H1 (cell line): ENCODE measurements at regions not wholly inside any gene's neighbourhood (a gene's known extent, or its start where the extent isn't known, plus 50 kb on each side); places are given as distances from the start of the nearest gene placed in this dataset.

Experiments
- CEBPB ChIP-seq: IDR thresholded peaks from 2 replicates; pipeline ENCODE4 v1.6.1; 2012; ENCODE audit warnings: low read depth, low read length
- CHD1 ChIP-seq: IDR thresholded peaks from 2 replicates; pipeline ENCODE4 v1.6.1; 2012; ENCODE audit warnings: low read depth, low read length, improper control_type of control experiment
- CTCF ChIP-seq, 3 experiments: IDR thresholded peaks; 1 replicate in 2 of 3; 2 replicates in 1 of 3; pipeline versions ENCODE4 v1.5.1 to v1.6.1; 2011; ENCODE audit warnings: low read length in 3 of 3, mild to moderate bottlenecking in 3 of 3, inconsistent platforms in 2 of 3, low read depth in 1 of 3, moderate library complexity in 1 of 3; ENCODE audit not compliant: insufficient read depth in 1 of 3; ENCODE audit errors: control extremely low read depth in 1 of 3
- RBBP5 ChIP-seq: IDR thresholded peaks from 2 replicates; pipeline ENCODE4 v1.7.1; 2012; ENCODE audit warnings: low read depth, mild to moderate bottlenecking, inconsistent platforms, low read length, moderate library complexity, borderline replicate concordance
- SAP30 ChIP-seq: fragments of 300-600 bp; sonication (generic); IDR thresholded peaks from 2 replicates; pipeline ENCODE4 v1.7.1; 2012; ENCODE audit warnings: low read length, moderate library complexity, mild to moderate bottlenecking, inconsistent platforms; ENCODE audit not compliant: insufficient read depth, insufficient replicate concordance
- USF2 ChIP-seq: IDR thresholded peaks from 2 replicates; pipeline ENCODE4 v1.6.1; 2011; ENCODE audit warnings: low read length, improper control_type of control experiment
- TF ChIP-seq, protein P1 (sequence below): fragments of 300-600 bp; sonication (generic); IDR thresholded peaks from 2 replicates; pipeline ENCODE4 v1.7.1; 2012; ENCODE audit warnings: low read length, moderate library complexity, mild to moderate bottlenecking, inconsistent platforms; ENCODE audit not compliant: insufficient replicate concordance

DNA sequence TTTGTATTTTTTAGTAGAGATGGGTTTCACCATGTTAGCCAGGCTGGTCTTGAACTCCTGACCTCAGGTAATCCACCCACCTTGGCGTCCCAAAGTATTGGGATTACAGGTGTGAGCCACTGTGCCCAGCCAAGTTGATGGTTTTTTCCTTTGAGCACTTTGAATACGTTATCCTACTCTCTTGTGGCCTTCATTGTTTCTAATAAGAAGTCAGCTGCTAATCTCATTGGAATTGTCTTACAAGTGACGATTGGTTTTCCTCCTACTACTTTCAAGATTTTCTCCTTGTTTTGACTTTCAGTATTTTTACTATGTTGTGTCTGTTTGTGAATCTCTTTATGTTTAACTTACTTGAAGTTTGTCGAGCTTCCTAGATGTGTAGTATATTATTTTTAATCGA lies 88.5 kb downstream of the TMEM200C start (continued):
- no peak for TF ChIP-seq CTCF (IDR thresholded peaks at IDR 0.05; ENCODE audit: control extremely low read depth in 1 of 3, insufficient read depth in 1 of 3, low read depth in 1 of 3, low read length in 3 of 3)
- no peak for TF ChIP-seq RBBP5
- TF ChIP-seq SAP30, result no peak
- no peak for TF ChIP-seq CEBPB
- TF ChIP-seq, protein P1, sequence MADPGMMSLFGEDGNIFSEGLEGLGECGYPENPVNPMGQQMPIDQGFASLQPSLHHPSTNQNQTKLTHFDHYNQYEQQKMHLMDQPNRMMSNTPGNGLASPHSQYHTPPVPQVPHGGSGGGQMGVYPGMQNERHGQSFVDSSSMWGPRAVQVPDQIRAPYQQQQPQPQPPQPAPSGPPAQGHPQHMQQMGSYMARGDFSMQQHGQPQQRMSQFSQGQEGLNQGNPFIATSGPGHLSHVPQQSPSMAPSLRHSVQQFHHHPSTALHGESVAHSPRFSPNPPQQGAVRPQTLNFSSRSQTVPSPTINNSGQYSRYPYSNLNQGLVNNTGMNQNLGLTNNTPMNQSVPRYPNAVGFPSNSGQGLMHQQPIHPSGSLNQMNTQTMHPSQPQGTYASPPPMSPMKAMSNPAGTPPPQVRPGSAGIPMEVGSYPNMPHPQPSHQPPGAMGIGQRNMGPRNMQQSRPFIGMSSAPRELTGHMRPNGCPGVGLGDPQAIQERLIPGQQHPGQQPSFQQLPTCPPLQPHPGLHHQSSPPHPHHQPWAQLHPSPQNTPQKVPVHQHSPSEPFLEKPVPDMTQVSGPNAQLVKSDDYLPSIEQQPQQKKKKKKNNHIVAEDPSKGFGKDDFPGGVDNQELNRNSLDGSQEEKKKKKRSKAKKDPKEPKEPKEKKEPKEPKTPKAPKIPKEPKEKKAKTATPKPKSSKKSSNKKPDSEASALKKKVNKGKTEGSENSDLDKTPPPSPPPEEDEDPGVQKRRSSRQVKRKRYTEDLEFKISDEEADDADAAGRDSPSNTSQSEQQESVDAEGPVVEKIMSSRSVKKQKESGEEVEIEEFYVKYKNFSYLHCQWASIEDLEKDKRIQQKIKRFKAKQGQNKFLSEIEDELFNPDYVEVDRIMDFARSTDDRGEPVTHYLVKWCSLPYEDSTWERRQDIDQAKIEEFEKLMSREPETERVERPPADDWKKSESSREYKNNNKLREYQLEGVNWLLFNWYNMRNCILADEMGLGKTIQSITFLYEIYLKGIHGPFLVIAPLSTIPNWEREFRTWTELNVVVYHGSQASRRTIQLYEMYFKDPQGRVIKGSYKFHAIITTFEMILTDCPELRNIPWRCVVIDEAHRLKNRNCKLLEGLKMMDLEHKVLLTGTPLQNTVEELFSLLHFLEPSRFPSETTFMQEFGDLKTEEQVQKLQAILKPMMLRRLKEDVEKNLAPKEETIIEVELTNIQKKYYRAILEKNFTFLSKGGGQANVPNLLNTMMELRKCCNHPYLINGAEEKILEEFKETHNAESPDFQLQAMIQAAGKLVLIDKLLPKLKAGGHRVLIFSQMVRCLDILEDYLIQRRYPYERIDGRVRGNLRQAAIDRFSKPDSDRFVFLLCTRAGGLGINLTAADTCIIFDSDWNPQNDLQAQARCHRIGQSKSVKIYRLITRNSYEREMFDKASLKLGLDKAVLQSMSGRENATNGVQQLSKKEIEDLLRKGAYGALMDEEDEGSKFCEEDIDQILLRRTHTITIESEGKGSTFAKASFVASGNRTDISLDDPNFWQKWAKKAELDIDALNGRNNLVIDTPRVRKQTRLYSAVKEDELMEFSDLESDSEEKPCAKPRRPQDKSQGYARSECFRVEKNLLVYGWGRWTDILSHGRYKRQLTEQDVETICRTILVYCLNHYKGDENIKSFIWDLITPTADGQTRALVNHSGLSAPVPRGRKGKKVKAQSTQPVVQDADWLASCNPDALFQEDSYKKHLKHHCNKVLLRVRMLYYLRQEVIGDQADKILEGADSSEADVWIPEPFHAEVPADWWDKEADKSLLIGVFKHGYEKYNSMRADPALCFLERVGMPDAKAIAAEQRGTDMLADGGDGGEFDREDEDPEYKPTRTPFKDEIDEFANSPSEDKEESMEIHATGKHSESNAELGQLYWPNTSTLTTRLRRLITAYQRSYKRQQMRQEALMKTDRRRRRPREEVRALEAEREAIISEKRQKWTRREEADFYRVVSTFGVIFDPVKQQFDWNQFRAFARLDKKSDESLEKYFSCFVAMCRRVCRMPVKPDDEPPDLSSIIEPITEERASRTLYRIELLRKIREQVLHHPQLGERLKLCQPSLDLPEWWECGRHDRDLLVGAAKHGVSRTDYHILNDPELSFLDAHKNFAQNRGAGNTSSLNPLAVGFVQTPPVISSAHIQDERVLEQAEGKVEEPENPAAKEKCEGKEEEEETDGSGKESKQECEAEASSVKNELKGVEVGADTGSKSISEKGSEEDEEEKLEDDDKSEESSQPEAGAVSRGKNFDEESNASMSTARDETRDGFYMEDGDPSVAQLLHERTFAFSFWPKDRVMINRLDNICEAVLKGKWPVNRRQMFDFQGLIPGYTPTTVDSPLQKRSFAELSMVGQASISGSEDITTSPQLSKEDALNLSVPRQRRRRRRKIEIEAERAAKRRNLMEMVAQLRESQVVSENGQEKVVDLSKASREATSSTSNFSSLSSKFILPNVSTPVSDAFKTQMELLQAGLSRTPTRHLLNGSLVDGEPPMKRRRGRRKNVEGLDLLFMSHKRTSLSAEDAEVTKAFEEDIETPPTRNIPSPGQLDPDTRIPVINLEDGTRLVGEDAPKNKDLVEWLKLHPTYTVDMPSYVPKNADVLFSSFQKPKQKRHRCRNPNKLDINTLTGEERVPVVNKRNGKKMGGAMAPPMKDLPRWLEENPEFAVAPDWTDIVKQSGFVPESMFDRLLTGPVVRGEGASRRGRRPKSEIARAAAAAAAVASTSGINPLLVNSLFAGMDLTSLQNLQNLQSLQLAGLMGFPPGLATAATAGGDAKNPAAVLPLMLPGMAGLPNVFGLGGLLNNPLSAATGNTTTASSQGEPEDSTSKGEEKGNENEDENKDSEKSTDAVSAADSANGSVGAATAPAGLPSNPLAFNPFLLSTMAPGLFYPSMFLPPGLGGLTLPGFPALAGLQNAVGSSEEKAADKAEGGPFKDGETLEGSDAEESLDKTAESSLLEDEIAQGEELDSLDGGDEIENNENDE, result no peak
- TF ChIP-seq USF2, result no peak
- no peak for TF ChIP-seq CHD1
